Neural crest cell (in vitro differentiated cells): ENCODE measurements at regions not wholly inside any gene's neighbourhood (a gene's known extent, or its start where the extent isn't known, plus 50 kb on each side); places are given as distances from the start of the nearest gene placed in this dataset.

Experiments used
- DNase-seq: peaks from one replicate; pipeline ENCODE4 v3.0.0; 2021; ENCODE audit warnings: low read depth, mixed read lengths, low spot score
- H3K27ac Mint-ChIP-seq: one replicate; pipeline ENCODE4 v1.8.0; 2021; ENCODE audit warnings: mild to moderate bottlenecking, mixed read lengths; ENCODE audit not compliant: unreplicated experiment
- H3K27me3 Mint-ChIP-seq: 2 replicates; pipeline ENCODE4 v1.8.0; 2021; ENCODE audit warnings: low read depth, mild to moderate bottlenecking, mixed read lengths
- H3K36me3 Mint-ChIP-seq: 2 replicates; pipeline ENCODE4 v1.8.0; 2021; ENCODE audit warnings: low read depth, mild to moderate bottlenecking, mixed read lengths
- H3K4me1 Mint-ChIP-seq: 2 replicates; pipeline ENCODE4 v1.8.0; 2021; ENCODE audit warnings: mixed read lengths
- H3K4me3 Mint-ChIP-seq: one replicate; pipeline ENCODE4 v1.8.0; 2021; ENCODE audit warnings: mild to moderate bottlenecking, mixed read lengths
- H3K9me3 Mint-ChIP-seq: 2 replicates; pipeline ENCODE4 v1.8.0; 2021; ENCODE audit warnings: mixed read lengths
- TF ChIP-seq, protein P1 (sequence below): fragments of 200-600 bp; sonication (generic); conservative IDR thresholded peaks from 2 replicates; pipeline ENCODE4 v1.5.0; 2021; ENCODE audit warnings: antibody characterized with exemption, mild to moderate bottlenecking

DNA sequence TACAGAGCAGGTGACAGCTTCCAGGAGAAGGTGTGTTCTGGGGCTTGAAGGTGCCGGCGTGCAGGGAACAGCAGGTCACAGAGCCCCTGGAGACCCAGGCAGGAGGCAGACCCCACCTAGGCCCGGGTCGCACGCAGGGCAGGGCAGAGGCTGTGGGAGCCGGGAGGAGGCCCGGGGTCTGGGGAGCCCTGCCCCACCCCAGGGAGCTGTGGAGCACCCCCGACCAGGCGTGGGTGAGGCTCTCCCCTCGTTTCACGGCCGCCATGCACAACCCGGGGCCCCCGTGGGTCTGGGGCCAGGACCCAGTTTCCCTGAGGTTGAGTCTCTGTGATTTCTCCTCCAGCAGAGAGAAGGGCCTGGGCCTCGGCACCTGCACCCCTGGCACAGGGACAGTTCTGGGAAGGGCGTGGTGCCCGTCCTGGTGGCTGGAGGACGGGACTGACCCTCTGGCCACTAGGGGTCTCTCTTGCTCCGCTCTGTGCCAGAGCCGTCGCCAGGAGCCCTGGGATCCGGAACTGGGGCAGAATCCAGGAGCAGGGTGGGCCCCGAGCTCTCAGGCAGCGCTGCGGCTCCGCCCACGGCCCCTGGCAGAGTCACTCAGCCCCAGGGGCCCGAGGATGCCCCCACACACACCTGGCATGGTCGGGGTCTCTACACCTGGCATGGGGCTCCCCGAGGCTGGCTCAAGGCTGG is 75.2 kb upstream of the FBRSL1 start:
- H3K36me3 Mint-ChIP-seq = no peaks in the 10 kb centered on the region
- TF ChIP-seq, protein P1, sequence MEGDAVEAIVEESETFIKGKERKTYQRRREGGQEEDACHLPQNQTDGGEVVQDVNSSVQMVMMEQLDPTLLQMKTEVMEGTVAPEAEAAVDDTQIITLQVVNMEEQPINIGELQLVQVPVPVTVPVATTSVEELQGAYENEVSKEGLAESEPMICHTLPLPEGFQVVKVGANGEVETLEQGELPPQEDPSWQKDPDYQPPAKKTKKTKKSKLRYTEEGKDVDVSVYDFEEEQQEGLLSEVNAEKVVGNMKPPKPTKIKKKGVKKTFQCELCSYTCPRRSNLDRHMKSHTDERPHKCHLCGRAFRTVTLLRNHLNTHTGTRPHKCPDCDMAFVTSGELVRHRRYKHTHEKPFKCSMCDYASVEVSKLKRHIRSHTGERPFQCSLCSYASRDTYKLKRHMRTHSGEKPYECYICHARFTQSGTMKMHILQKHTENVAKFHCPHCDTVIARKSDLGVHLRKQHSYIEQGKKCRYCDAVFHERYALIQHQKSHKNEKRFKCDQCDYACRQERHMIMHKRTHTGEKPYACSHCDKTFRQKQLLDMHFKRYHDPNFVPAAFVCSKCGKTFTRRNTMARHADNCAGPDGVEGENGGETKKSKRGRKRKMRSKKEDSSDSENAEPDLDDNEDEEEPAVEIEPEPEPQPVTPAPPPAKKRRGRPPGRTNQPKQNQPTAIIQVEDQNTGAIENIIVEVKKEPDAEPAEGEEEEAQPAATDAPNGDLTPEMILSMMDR = peak; percentile 95
- peaks cover 22% of the 10 kb centered on the region for H3K27me3 Mint-ChIP-seq

DNA sequence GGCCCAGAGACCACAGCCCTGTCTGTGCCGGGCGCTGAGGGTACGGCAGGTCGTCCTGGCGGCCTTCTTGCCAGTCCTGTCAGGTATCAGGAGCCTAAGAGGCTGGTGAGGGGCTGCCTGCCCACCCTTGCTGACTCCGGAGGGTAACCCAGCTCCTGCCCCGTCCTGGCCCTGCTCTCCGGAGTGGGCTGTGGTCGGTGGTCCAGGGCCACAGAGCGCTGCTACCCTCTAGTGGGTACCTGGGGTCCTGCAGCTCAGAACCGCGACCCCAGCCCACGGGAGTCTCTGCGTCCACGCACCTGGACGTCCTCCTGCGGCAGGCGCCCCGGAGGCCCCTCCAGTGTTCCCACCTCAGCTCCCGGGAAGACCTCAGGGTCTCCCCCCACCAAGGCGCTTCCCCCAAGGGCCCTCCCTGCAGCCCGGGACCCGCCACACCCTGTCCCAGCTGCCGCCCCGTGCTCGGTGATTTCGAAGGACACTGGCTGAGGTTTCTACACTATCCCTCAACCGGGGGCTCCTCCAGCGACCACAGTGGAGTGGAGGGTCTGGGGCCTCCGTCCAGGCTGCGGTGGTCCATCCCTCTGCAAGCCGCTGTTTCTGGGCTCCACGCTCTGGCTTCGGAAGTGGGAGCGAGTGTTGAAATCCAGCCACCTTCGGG is 75.9 kb upstream of the FBRSL1 start:
- peak; percentile 50 for DNase-seq
- TF ChIP-seq, protein P1 = peak; percentile 80
- H3K4me3 Mint-ChIP-seq = no peak overlapping the region

More for the DNA sequence above, 75.2 kb upstream of the FBRSL1 start:
- peak; percentile 86 for DNase-seq
- Mint-ChIP-seq H3K4me3 (no peak overlapping the region), H3K27ac (no peak overlapping the region), H3K4me1 (peaks cover 25% of the 10 kb centered on the region), H3K9me3 (no peaks in the 10 kb centered on the region)

GRCh38 chr12:132411457-132411856 is 78.5 kb upstream of the FBRSL1 start:
- TF ChIP-seq, protein P1 = no peak
- Mint-ChIP-seq H3K4me1 (peaks cover 4% of the 10 kb centered on the region), H3K36me3 (no peaks in the 10 kb centered on the region), H3K27me3 (peaks cover 8% of the 10 kb centered on the region), H3K27ac (peak overlapping the region; percentile 24), H3K4me3 (no peak overlapping the region), H3K9me3 (no peaks in the 10 kb centered on the region)
- DNase-seq = no peak

More for the DNA sequence above, 75.9 kb upstream of the FBRSL1 start:
- peaks cover 18% of the 10 kb centered on the region for H3K4me1 Mint-ChIP-seq
- peaks cover 16% of the 10 kb centered on the region for H3K27me3 Mint-ChIP-seq
- no peaks in the 10 kb centered on the region for H3K9me3 Mint-ChIP-seq
- H3K36me3 Mint-ChIP-seq = no peaks in the 10 kb centered on the region
- H3K27ac Mint-ChIP-seq = no peak overlapping the region

- DNase-seq = no peak
- TF ChIP-seq, protein P1 = no peak
- Mint-ChIP-seq H3K4me3 (no peak overlapping the region), H3K36me3 (no peaks in the 10 kb centered on the region), H3K27me3 (peaks cover 8% of the 10 kb centered on the region), H3K9me3 (no peaks in the 10 kb centered on the region), H3K4me1 (peaks cover 1% of the 10 kb centered on the region), H3K27ac (no peak overlapping the region)
These were observed 79.1 kb upstream of the FBRSL1 start for GRCh38 chr12:132410849-132411248.

GRCh38 chr12:132410296-132410625 is 79.7 kb upstream of the FBRSL1 start:
- no peaks in the 10 kb centered on the region for H3K36me3 Mint-ChIP-seq
- H3K27ac Mint-ChIP-seq = no peak overlapping the region
- no peaks in the 10 kb centered on the region for H3K4me1 Mint-ChIP-seq
- TF ChIP-seq, protein P1 = no peak
- H3K27me3 Mint-ChIP-seq = peaks cover 10% of the 10 kb centered on the region
- H3K4me3 Mint-ChIP-seq = no peak overlapping the region
- no peaks in the 10 kb centered on the region for H3K9me3 Mint-ChIP-seq
- no peak for DNase-seq
